ENCODE measurements at regions not wholly inside any gene's neighbourhood (a gene's known extent, or its start where the extent isn't known, plus 50 kb on each side); places are given as distances from the start of the nearest gene placed in this dataset.

- TF ChIP-seq CTCF (conservative IDR thresholded peaks at IDR 0.05) (no peak), EZH2 (IDR thresholded peaks at IDR 0.05; ENCODE audit: low read depth) (no peak)
Measured at GRCh38 chr2:128526455-128526976, 207.8 kb upstream of the HS6ST1 start.
